ENCODE measurements at regions not wholly inside any gene's neighbourhood (a gene's known extent, or its start where the extent isn't known, plus 50 kb on each side); places are given as distances from the start of the nearest gene placed in this dataset.
A peak's percentile ranks its signal among the peaks of the same experiment; 100 is the strongest.

GRCh38 chr16:66001432-66001831 is 365.1 kb upstream of the CDH5 start:
- Histone ChIP-seq H3K27me3 (no peaks in the 10 kb centered on the region), H3K36me3 (no peaks in the 10 kb centered on the region), H3K4me3 (no peak overlapping the region), H3K27ac (no peak overlapping the region), H3K9me3 (no peaks in the 10 kb centered on the region), H3K4me1 (no peaks in the 10 kb centered on the region)
- DNase-seq (ENCODE audit: low spot score in 2 of 2): no peak
- TF ChIP-seq CTCF (IDR thresholded peaks at IDR 0.05) (no peak), POLR2A (IDR thresholded peaks at IDR 0.05) (no peak), POLR2AphosphoS5 (IDR thresholded peaks at IDR 0.05) (no peak)
- intact Hi-C loops (cut with DNase I; ENCODE audit: low total_unique reads): loop anchor here (5.0 to 10.0 kb wide), 2 partner anchors 1079 to 1557 kb away; no protein-coding TSS in a partner anchor

GRCh38 chr16:65998443-65998842 is 368.0 kb upstream of the CDH5 start:
- no peak for DNase-seq (ENCODE audit: low spot score in 2 of 2)
- intact Hi-C loops (cut with DNase I; ENCODE audit: low total_unique reads): no loop called here
- TF ChIP-seq POLR2A (IDR thresholded peaks at IDR 0.05) (no peak), POLR2AphosphoS5 (IDR thresholded peaks at IDR 0.05) (no peak), CTCF (IDR thresholded peaks at IDR 0.05) (no peak)
- Histone ChIP-seq H3K27me3 (no peaks in the 10 kb centered on the region), H3K27ac (no peak overlapping the region), H3K4me3 (no peak overlapping the region), H3K36me3 (no peaks in the 10 kb centered on the region), H3K9me3 (no peaks in the 10 kb centered on the region), H3K4me1 (no peaks in the 10 kb centered on the region)

GRCh38 chr16:65994291-65994690 is 372.2 kb upstream of the CDH5 start:
- intact Hi-C loops (cut with DNase I; ENCODE audit: low total_unique reads): no loop called here
- Histone ChIP-seq H3K27me3 (no peaks in the 10 kb centered on the region), H3K4me1 (no peaks in the 10 kb centered on the region), H3K4me3 (no peak overlapping the region), H3K27ac (no peak overlapping the region), H3K9me3 (no peaks in the 10 kb centered on the region), H3K36me3 (no peaks in the 10 kb centered on the region)
- DNase-seq (ENCODE audit: low spot score in 2 of 2): no peak
- no peak for TF ChIP-seq CTCF (IDR thresholded peaks at IDR 0.05)
- no peak for TF ChIP-seq POLR2A (IDR thresholded peaks at IDR 0.05)

GRCh38 chr16:65991149-65991701 is 375.3 kb upstream of the CDH5 start:
- Histone ChIP-seq H3K36me3 (no peaks in the 10 kb centered on the region), H3K27ac (no peak overlapping the region), H3K27me3 (no peaks in the 10 kb centered on the region), H3K4me1 (no peaks in the 10 kb centered on the region), H3K4me3 (no peak overlapping the region), H3K9me3 (no peaks in the 10 kb centered on the region)
- peak in 1 of 2 donors; percentile 26 for DNase-seq (ENCODE audit: low spot score in 2 of 2)
- no peak for TF ChIP-seq POLR2A (IDR thresholded peaks at IDR 0.05)
- no peak for TF ChIP-seq POLR2AphosphoS5 (IDR thresholded peaks at IDR 0.05)
- TF ChIP-seq CTCF (IDR thresholded peaks at IDR 0.05): no peak
- intact Hi-C loops (cut with DNase I; ENCODE audit: low total_unique reads): no loop called here

- DNase-seq (ENCODE audit: low spot score in 2 of 2): no peak
- Histone ChIP-seq H3K27ac (peak overlapping the region in 1 of 2 donors; percentile 52), H3K4me1 (no peaks in the 10 kb centered on the region), H3K36me3 (no peaks in the 10 kb centered on the region), H3K9me3 (no peaks in the 10 kb centered on the region), H3K4me3 (no peak overlapping the region), H3K27me3 (no peaks in the 10 kb centered on the region)
- intact Hi-C loops (cut with DNase I; ENCODE audit: low total_unique reads): loop anchor here (5.0 kb wide), 1 partner anchor 132 kb away; no protein-coding TSS in a partner anchor
- TF ChIP-seq POLR2AphosphoS5 (IDR thresholded peaks at IDR 0.05) (peak in 1 of 3 donors; percentile 21), CTCF (IDR thresholded peaks at IDR 0.05) (no peak)
Observed at GRCh38 chr16:65989861-65990604, 376.5 kb upstream of the CDH5 start.

Data from breast epithelium (tissue), 4 donors.